AG09319 (cell line): ENCODE measurements at regions not wholly inside any gene's neighbourhood (a gene's known extent, or its start where the extent isn't known, plus 50 kb on each side); places are given as distances from the start of the nearest gene placed in this dataset.

Experiments
- DNase-seq: peaks from one replicate; pipeline ENCODE4 v3.0.0-alpha.2; 2010; ENCODE audit warnings: low read depth; ENCODE audit errors: extremely low read depth
- CTCF ChIP-seq: IDR thresholded peaks from 2 replicates; pipeline ENCODE4 v1.5.1; 2011; ENCODE audit warnings: low read depth, mild to moderate bottlenecking, inconsistent platforms, low read length, moderate library complexity

DNA sequence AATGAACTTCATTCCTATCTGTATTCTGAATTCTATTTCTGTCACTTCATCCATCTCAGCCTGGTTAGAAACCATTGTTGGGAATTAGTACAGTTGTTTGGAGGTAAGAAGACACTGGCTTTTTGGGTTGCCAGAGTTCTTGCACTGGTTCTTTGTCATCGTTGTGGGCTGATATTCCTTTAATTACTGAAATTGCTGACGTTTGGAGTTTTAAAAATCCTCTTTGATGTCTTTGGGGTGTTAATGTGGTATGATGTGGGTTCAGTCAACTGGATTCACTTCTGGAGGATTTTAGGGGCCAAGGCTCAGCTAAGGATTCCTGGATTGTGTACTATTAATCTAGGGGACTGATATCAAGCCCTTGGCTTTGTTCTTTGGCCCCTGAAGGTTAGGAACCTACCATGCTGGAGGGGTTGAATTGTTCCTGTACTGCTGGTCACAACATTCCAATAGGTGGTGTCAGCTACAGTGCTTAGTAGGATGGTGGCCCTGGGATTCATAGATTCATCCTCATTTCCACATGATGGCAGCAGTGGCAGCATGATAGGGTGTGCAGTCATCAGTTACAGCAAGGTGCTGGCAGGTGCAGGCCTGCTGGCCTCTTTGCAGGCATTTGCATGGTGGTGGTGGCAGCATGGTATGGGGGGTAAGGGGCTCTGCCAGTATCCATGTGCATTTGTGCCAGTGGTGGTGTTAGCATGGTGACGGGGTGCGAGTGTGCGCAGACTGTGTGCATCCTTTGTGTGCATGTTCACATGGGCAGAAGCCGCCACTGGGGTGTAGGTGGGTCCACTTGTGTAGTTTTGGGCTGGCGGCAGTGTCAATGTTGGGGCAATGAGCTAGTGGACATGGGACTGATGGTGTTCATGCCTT is 301.3 kb downstream of the TEX13C start:
- no peak for DNase-seq
- TF ChIP-seq CTCF: no peak

- TF ChIP-seq CTCF: no peak
- DNase-seq: no peak
Measured at GRCh38 chrX:125621588-125621927, 301.9 kb downstream of the TEX13C start.

DNA sequence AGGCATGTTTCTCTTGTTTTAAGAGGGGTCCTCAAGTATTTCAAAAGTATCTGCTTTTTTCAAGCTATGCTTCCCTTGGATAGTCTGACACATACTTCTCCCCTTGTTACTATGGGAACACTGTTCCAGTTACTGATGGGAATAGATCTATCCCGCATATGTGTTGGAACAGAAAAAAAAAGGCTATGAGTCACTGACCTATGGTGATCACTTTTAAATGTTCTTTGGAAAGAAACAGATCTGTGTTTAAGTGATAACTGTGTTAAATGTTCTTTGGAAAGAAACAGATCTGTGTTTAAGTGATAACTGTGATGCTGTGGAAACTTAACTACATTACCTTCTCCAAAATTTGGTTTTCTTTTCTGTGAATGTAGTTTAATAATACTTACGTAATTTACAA is 303.2 kb downstream of the TEX13C start:
- TF ChIP-seq CTCF: no peak
- no peak for DNase-seq

DNA sequence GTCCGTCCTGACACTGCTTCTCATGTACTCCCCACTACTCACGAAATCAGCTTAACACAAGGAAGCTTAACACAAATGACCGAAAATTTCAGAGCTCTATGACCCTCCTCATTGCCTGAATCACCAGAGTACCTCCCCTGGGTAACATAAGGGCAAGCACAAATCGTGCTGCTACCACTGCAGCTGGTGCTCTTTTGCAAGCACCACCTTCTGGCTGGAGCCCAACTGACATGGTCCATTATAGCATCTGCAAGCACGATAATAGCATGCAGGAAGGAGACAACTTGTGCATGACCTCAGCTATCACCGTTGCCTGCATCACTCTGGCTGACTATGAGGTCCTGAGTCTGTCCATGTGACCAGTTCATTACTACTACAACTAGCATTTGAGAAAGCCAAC is 308.0 kb downstream of the TEX13C start:
- DNase-seq: no peak
- TF ChIP-seq CTCF: no peak

DNA sequence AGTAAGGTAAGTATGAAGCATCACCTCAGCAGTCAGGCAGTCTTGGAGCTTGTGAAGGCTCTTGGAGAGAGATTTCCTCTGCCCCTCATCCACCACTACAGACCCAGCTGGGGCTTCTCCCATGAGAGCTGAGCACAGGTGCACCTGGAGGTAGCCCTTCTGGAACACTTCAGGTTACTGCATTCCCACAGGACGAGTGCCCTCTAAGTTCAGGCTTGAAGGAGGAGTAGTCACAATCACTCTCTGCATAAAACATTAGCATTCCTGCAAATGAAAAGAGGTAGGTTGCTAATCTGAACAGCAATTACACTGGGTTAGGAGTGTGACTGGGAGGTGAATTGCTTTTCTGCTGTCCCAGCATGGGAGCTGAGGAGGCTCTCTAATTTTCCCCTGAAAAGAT is 308.8 kb downstream of the TEX13C start:
- DNase-seq: no peak
- no peak for TF ChIP-seq CTCF

GRCh38 chrX:125641405-125641804 is 321.7 kb downstream of the TEX13C start:
- no peak for DNase-seq
- no peak for TF ChIP-seq CTCF

DNA sequence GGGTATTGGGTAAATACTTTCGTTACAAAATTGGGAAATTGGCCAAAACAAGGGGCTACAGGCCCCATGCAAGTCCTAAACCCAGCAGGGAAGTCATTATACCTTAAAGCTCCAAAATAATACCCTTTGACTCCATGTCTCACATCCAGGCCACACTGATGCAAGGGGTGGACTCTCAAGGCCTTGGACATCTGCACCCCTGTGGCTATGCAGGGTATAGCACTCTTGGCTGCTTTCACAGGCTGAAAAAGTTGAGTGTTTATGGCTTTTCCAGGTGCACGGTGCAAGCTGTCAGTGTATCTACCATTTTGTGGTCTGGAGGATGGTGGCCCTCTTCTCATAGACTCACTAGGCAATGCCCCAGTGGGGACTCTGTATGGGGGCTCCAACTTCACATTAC is 326.5 kb downstream of the TEX13C start:
- TF ChIP-seq CTCF: no peak
- DNase-seq: no peak
